ENCODE measurements at regions not wholly inside any gene's neighbourhood (a gene's known extent, or its start where the extent isn't known, plus 50 kb on each side); places are given as distances from the start of the nearest gene placed in this dataset.

DNA sequence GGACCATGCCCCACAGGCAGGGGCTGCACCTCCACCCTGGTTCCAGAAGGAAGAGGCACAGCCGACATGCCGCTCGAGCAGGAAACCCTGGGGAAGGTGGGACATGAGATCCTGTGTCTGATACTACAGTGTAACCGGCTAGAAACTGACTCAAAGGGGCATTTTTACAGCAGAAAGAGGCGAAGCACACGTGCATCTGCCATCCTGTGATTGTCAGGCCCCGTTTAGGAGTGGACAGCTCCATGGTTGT lies 62.7 kb downstream of the SIK1 start:
- no peak for DNase-seq (ENCODE audit: low spot score)

DNA sequence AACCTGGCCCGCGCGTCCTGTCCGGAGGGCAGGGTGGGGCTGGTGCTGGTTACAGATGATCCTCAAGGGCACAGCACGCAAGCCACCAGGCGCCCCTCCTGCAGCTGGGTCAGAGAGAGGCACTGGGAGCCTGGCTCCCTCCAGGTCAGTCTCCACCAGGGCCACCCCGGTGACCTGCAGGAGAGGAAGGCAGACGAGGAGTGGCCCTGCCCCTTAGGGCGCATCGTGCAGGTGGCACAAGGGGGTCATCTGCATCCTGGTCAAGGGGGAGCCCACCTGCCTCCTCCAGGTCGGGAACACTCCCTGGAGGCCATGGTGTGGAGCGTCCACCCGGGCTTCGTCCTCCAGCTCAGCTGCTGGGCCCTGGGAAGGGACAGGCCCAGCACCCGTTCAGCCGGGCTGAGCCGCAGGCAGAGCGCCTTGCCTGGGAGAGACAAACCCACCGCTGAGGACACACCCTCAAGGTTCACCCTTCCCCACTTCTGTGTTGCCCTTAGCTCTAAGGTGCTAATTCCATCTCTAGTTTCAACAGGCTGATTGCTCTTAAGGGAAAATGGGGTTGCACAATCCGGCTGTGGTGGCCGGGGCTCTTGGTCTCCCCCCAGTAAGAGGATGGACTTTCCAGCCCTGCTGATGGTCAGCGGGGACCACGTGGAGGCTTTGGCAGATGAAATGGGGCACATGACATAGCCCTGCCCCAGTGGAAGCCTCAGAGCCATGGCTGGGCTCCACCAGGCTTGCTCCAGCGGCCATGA lies 63.2 kb downstream of the SIK1 start:
- DNase-seq (ENCODE audit: low spot score): no peak

DNA sequence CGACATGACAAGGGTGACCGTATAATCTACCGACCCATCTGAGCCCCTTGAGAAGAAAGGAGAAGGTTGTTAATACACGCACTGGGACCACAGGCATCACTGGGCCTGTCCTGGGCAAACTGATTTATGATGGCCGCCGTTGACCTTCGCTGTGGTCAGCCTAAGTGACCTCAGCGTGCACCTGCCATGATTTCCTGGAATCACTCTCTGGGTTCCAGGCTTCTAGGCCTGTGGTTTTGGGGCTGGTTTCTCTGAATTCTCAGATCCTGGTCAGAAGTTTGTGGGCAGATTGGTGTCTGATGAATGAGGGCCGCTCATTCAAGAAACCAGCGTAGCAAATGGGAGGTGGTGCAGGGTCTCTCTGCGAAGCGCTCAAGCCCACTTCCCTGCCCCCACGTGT lies 64.0 kb downstream of the SIK1 start:
- no peak for DNase-seq (ENCODE audit: low spot score)

DNA sequence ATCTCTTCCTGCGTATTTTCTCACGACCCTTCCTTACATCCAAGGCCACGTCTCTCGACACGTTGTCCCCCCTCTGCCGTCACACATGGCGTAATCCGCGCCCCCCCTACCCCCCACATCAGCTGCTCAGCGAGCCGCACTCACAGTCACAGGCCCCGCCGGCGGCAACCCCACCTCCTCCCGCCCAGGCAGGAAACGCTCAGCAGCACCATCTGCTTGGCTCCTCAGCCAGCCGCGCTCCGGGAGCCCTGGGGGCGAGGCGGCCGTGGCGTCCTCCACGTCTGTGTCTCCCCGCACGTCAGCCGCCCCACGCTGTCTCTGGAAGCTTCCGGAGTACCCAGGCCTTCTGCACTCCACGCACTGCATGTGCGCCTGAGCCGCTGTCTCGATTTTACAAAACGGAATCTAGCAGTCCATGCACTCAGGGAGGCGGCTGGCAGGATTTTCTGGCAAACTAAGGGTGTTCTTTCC lies 64.6 kb downstream of the SIK1 start:
- peak; percentile 54 for DNase-seq (ENCODE audit: low spot score)

DNA sequence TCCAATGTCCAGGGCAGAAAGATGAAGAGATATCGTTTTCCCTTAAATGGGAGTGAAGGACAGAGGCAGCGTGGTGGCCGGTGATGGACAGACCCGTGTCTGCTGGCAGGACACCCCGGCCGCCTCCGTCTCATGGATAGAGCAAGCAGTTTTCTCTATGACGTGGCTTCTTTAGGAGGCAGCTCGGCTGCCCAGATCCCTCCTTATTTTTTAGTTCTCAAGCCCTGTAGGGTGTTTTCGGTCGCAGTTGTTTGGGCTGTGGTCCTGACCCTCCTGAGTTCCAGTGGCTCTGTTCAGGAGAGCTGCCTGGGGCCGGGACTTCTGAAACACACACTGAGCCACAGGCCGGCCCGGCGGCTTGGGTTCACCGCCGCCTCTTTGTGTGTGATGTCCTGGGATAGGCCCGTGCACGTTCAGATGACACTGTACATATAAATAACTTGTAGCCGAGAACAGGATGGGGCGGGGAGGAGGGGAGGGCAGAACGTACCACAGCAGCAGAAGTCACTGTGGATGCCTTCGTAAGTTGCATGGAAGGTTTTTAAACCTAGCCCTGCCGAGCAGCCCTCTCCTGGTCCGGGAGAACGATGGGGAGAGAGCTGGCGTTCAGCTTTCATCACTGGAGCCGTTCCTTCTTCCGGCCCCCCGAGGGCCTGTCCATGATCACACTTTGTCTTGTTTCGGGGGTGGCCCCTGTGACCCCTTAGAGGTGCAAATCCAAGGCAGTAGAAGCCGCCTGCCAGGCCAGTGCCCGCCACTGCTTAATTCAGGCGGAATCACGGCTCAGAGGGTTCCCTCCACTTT lies 65.2 kb downstream of the SIK1 start:
- DNase-seq (ENCODE audit: low spot score): no peak

DNA sequence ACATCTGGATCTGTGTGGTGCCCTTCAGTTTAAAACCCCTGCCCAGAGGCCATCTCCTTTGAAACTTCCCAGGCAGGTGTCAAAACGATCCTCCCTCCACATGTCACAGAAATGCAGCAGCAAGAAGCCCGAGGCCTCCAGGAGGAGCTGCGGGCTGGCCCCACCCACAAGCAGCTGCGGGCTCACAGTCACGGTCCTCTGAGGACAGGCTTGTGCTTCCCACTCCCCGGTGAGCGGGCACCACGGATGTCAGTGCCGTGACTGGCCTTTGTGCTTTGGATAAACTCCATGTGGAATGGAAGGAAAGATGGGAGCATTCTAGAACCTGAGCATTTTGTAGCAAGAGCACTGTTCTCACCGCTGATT lies 65.8 kb downstream of the SIK1 start:
- DNase-seq (ENCODE audit: low spot score): no peak

DNA sequence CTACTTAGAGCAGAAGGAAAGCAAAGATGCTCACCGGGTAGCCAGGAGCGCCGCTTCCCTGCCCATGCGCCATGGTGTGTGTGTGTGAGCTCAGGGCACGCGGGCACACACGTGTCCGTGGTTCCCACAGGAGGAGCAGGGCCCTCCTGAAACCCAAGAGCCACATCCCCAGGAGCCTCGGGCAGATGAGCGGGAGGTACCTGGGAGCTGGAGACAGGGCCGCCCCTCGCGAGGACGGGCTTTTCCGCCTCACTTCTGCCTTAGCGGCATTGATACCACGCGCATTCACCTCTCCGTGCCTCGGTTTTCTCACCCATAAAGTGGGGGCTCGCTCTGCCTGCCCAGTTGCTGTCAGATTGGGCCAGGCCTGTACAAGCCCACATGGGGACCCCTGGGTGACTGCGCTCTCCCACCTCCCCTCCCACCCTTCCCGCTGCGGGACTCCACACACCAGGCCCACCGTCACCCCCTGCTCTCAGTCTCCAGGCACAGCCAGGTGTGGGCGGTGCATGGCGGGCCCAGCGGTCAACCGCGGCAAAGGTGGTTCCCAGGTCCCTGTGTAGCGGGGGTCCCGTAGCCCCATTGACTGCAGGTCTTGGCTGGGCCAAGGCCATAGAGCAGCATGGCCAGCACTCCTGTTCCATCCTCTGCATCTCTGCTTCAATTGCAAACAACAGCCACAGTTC lies 66.3 kb downstream of the SIK1 start:
- no peak for DNase-seq (ENCODE audit: low spot score)

DNA sequence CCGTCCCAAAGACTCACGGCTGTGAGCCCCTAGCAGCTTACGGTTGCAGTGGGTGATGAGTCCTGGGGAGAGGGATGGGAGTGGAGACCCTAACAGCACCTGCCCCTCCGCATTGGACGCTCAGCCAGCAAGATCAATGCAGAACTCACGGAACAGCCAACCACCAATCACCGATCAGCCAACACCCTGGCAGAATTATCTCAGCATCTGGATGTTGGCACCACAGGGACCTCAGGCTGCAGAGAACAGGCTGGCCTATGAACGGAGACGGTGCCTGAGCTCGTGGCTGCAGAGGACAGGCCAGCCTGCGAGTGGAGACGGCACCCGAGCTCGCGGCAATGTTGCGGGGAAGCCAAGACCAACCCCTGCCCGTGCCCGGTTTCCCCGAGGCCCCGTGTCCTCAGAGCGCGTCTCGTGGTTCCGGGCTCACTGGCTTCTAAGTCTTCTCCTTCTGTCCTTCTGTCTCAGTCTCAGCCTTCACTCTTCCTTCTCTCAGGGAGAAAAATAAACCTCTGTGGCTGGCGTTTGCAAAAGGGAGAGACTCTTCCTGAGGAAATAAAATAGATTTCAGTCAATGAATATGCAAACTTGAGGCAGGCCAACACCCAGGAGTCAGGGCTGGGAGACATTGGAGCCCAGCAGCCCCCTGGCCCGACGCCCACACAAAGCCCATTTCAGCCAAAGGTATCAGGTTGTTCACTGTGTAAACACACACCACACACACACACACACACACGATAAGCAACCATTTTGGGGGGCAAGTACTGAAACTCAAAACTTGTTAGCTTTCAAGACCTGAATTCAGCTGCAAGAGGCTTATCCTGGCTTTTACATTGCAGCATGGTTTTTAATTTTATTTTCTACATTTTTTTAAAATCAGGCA lies 67.8 kb downstream of the SIK1 start:
- DNase-seq (ENCODE audit: low spot score): no peak

DNA sequence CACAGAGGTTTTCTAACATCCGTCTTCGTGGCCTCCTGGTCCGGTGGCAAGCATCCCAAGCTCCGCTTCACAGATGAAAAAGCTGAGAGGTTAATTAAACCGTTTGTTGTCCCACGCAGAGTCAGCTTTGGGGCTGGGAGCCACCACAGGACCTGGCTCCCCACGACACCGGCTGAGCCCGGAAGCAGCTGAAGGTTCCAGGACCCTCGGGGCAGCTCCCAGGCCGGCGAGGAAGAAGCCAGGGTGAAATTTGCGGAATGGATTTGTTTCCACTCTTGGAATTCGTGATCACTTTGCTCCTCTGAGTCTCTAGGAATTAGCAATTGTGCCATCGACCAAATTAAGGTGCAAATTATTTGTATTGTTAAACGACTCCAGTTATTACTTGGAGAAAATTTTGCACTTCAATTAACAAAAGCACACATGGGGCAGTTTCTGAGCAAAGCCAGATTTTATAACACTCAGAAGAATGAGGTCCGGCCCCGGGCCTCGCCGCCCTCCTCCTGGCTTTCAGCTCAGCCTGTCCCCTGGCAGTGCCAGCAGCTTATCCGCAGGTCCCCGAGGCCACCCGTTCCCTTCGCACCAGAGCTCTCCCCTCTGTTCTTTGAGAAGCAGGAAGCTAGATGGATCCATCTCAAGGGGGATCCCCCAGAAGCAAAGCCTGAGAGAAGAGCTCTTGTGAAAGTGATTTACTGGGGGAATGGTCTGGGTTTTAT lies 69.1 kb downstream of the SIK1 start:
- DNase-seq (ENCODE audit: low spot score): no peak

DNA sequence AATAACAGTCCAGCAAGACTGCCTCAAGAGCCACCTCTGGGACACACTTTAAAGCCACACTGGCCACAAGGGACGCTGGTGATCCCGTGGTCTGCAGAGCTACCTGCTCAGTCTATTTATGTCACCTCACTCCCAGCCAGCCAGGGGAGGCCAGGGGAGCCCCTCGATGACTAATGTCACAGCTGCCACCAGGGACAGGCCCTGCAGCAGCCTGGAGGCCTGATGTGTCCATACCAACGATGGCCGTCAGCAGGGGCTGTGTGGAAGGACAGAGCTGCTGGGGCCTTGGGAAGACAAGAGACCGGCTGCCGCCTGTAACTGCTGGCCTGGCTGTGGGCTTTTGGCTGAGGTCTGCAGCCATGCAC lies 71.0 kb downstream of the SIK1 start:
- DNase-seq (ENCODE audit: low spot score): no peak

DNA sequence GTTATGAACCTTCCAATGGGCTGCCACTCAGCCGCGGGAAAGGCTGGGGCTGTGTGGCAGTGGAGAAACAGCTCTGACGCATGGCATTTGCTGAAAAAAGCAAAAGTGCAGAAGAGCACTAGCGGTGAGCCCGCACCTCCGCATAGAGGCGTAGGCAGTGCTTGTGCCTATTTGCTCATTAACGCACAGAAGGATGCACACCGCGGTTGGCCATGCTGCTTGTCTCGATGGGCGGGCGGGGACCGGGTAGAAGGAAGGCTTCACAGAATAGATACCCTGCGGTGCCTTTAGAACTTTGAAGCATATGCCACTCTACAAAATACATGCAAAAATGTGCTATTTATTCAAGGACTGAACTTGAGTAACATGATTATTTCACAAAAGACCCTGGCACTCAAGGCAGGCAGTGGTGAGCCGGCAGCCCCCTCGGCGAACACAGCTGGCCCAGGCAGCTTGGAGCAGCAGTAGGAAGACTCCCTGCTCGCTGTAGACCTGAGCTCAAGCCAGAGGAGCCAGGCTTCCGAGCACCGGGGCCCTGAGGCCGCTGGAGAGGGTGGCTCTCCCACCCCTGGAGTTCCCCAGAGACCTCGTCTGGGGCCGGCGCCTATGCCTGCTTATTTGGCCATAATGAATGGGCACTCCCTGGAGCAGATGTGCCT lies 71.5 kb downstream of the SIK1 start:
- DNase-seq (ENCODE audit: low spot score): no peak

DNA sequence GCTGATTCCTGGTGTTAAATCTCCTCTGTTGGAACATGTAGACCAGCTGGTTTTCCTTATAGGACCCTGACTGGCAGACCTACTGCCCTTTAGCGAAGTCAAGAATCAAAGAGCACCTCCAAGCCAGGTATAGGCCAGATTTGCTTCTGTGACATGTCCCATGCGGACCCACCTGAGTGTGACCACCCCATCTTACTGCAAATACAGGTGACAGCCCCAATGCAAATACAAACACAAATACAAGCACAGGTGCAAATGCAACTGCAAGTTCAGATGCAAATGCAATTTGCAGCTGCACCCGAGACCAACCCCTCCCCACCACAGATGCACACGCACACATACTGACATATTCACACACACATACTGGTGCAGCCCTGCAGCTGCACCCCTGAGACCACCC lies 72.3 kb downstream of the SIK1 start:
- no peak for DNase-seq (ENCODE audit: low spot score)

DNA sequence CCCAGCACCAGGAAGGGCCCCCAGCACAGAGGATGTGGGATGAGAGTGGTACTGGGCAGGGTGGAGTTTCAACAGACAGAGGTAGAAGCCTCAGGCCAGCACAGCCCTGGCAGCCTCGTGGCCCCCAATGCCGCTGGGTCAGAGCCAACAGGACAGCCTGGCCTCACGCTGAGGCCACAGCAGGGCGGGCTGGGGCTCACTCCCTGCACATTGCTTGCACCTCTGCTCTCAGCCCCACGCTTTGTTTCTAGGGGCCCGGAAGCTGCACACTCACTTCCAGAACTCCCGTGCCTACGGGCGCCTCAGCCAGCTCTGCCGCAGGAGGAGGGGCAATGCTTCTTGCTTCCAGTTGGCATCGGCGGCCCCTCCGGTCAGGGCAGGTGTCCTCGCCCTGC lies 72.9 kb downstream of the SIK1 start:
- no peak for DNase-seq (ENCODE audit: low spot score)

DNA sequence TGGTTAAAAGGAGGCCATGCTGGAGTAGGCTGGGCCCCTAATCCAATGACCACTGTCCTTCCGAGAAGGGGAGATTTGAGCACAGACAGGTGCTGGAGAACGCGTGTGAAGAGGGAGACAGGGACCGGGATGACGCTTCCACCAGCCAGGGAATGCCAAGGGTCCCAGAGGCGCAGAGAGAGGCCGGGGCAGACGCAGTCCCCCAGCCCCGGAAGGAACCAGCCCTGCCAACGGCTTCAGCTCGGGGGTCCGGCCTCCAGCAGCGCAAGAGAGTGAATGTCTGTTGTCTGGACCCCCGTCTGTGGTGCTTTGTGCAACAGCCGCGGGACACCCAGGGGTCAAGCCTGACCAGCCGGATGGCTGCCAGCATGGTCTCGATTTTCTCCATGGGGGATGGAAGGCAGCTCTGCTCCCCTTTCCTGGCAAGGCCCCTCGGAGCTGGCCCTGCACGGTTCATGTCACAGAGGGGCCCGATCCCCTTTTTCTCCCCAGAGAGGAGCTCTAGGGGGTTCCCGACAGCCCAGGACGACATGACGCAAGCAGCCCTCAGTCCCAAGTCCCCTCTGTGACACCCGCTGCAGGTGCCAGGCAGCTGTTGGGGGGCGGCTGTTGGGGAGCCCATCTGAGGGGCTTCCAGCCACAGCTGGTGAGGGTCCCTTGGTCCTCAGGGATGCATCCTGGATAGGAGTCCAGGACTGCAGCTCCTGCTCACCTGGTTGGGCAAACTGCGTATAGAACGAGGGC lies 73.5 kb downstream of the SIK1 start:
- no peak for DNase-seq (ENCODE audit: low spot score)

DNA sequence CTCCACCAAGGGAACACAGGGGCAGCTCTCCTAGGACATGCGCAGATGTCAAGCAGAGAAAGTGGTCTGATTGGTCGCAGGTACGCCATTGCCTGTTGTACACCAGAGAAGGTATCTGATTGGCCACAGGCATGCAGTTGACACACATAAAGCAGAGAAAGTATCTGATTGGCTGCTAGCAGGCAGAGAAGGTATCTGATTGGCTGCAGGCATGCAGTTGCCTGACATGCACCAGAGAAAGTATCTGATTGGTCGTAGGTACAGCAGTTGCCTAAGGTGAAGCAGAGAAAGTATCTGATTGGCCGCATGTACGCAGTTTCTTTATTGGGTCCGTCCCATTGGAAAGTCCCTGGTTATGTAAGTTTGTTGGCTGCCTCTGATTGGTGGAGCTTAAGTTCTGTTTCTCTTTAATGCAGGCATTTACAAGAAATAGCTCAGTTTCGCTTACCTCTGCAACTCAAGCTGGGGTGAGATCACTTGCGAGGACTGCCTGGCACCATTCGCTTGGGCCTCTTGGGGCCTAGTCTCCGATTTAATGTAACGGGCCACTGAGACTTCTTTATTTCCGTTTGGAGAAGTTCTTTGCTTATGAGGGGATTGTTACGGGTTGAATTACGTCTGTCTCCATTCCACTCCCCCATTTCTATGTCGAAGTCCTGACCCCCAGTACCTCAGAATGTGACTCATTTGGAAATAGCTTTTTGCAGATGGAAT lies 74.2 kb downstream of the SIK1 start:
- no peak for DNase-seq (ENCODE audit: low spot score)

DNA sequence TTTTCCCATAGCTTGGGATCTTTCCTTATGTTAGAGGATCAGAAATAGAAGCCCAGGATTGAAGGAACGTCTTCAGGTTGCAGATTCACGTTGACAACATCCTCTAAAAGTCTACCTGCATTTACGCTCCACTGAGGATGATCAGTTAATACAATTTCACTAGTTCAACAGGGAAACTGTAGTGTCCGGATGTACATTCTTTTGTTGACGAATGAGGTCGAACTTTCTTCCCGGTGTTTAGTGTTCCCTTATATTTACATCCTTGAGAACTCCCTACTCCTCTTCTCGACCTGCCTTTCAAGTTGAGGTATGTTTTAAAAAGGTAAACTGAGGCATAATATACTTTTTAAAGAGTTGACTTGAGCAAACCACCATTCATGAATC lies 74.8 kb downstream of the SIK1 start:
- no peak for DNase-seq (ENCODE audit: low spot score)

DNA sequence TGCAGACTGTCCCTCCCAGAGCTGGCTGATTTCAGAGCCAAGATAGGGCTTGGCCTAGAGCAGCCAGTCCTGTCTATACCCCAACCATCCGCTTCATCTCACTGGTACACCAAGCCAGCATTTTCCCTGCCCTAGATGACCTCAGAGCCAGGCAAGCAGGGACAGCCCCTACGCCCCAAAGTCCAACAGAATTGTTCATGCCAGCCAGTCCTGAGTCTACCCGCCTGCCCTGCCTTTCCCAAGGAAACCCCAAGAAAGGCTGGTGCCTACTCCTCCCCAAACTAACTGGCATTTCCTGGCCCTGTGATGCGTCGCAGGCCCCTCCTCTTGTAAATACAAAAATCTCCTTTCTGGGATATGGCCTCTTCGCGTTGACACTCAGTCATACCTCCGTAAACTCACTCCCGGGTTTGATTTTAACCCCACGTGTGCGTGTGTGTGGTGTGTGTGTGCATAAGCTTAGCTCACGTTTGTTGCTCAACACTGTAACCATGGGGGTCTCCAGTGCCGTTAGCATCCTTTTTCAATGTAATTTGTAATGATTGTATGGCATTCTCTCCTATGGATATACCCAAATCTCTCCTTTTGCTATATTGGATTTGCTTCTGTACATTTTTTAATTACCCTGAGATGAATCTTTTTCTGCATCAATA lies 75.3 kb downstream of the SIK1 start:
- DNase-seq (ENCODE audit: low spot score): no peak

DNA sequence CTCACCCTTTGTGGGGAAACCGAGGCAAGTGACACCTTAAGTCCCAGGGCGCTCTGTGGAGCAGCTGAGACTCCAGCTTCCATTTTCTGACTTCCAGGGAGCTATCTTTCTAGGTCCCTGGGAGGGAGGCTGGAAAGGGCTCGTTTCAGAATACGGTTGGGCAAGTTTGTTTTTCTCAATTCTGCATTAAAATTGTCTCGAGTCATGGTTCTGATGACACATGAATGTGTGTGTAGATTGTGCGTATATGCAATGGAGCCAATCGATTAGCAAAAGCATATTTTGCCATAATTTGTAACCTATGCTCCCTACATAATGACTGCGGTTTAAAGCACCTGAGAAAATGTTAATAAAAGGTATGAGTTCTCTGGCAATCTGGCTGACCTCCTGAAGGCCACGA lies 77.3 kb downstream of the SIK1 start:
- DNase-seq (ENCODE audit: low spot score): no peak

DNA sequence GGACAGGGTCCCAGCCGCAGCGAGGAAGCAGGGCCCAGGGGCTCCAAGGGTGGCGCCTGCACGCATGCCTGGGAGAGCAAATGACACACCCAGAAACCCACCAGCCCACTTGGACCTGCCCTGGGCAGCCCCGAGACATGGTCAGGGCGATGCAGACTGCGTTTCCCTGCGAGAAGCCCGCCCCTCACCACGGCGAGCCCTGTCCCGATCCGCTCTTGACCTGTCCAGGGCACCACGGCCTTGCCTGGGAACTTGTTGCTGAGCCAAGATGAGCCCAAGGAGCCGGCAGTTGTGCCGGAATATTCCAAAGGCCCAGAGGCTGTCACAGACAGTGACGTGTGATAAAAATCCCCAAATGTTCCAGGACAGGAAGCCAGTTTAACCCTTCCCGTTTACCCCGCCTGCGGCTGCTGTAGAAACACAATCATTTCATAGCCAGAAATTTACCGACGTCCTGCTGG lies 78.1 kb downstream of the SIK1 start:
- no peak for DNase-seq (ENCODE audit: low spot score)

Data from cerebellar cortex (tissue), 1 donor.